ENCODE measurements at regions not wholly inside any gene's neighbourhood (a gene's known extent, or its start where the extent isn't known, plus 50 kb on each side); places are given as distances from the start of the nearest gene placed in this dataset.

DNA sequence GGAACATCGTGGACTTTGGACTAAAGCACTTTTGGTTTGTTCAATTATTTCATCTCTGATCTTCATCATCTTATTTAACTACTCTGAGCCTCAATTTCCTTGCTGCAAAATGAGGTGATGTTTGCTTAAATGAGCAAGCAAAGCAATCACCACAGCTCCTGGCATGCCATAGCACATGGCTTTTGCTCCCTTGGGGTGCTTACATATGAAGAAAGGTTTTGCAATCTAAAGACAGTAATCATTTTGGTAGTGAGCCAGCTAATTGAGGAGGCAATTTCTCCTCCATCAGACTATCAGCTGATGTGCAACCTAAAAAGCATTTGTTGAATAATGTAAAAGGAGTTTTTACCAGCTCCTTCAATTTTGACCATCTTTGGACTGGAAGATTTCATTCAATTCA, 68.8 kb upstream of the KCNJ15 start:
- no TSS peak for BruUV-seq (replicated peaks)
- H3K27me3 ChIP-seq (replicated peaks; ENCODE audit: insufficient read depth, low read depth, low read length, poor library complexity), result no peaks in the 10 kb centered on the region
- TF ChIP-seq EZH2 (IDR thresholded peaks at IDR 0.05; ENCODE audit: borderline replicate concordance, low read depth, low read length, poor library complexity, severe bottlenecking), result no peak
- TF ChIP-seq, protein P1, sequence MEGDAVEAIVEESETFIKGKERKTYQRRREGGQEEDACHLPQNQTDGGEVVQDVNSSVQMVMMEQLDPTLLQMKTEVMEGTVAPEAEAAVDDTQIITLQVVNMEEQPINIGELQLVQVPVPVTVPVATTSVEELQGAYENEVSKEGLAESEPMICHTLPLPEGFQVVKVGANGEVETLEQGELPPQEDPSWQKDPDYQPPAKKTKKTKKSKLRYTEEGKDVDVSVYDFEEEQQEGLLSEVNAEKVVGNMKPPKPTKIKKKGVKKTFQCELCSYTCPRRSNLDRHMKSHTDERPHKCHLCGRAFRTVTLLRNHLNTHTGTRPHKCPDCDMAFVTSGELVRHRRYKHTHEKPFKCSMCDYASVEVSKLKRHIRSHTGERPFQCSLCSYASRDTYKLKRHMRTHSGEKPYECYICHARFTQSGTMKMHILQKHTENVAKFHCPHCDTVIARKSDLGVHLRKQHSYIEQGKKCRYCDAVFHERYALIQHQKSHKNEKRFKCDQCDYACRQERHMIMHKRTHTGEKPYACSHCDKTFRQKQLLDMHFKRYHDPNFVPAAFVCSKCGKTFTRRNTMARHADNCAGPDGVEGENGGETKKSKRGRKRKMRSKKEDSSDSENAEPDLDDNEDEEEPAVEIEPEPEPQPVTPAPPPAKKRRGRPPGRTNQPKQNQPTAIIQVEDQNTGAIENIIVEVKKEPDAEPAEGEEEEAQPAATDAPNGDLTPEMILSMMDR (conservative IDR thresholded peaks at IDR 0.05; ENCODE audit: low read depth, low read length), result no peak
- POLR2A ChIA-PET (ENCODE audit: low non-redundant PET), result no interaction called here
- no peaks in the 10 kb centered on the region for H3K36me3 ChIP-seq (ENCODE audit: insufficient read depth, low read length, poor library complexity, severe bottlenecking)
- no peak overlapping the region for H3K4me3 ChIP-seq (ENCODE audit: low read depth, low read length, poor library complexity, severe bottlenecking)
- CTCF ChIA-PET, result no interaction called here
- peaks cover 5% of the 10 kb centered on the region for H3K9me3 ChIP-seq (ENCODE audit: low read depth, low read length, poor library complexity, severe bottlenecking)
- intact Hi-C loops (cut with micrococcal nuclease; ENCODE audit: unreplicated experiment), result no loop called here
- no peak overlapping the region for H3K27ac ChIP-seq (ENCODE audit: low read depth, low read length, poor library complexity, severe bottlenecking)
- no peaks in the 10 kb centered on the region for H3K4me1 ChIP-seq (ENCODE audit: insufficient read depth, low read length, poor library complexity, severe bottlenecking)
- no peak for DNase-seq (ENCODE audit: low spot score)

DNA sequence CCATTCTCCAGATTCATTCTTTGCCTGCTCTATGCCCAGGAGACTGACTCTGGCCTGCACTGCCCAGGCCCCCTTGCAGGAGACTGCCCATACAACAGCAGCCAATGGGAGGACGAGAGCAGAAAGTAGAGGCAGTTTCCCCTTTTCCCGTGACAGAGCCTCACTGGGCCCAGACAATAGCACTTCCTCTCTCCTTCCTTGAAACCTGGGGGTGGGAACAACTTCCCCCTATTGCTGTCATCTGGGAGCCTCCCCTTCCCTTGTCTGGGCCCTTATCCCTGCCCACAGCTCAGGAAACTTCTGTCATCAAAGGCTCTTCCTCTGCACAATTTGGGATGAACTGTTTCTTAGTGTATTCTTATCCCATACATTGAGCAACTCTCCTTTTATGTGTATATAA, 60.8 kb upstream of the KCNJ15 start:
- H3K4me3 ChIP-seq (ENCODE audit: low read depth, low read length, poor library complexity, severe bottlenecking), result no peak overlapping the region
- ChIA-PET CTCF (no interaction called here), POLR2A (ENCODE audit: low non-redundant PET) (no interaction called here)
- no peak overlapping the region for H3K27ac ChIP-seq (ENCODE audit: low read depth, low read length, poor library complexity, severe bottlenecking)
- H3K27me3 ChIP-seq (replicated peaks; ENCODE audit: insufficient read depth, low read depth, low read length, poor library complexity), result no peaks in the 10 kb centered on the region
- no peak for TF ChIP-seq EZH2 (IDR thresholded peaks at IDR 0.05; ENCODE audit: borderline replicate concordance, low read depth, low read length, poor library complexity, severe bottlenecking)
- TF ChIP-seq, protein P1 (conservative IDR thresholded peaks at IDR 0.05; ENCODE audit: low read depth, low read length), result no peak
- no TSS peak for BruUV-seq (replicated peaks)
- intact Hi-C loops (cut with micrococcal nuclease; ENCODE audit: unreplicated experiment), result no loop called here
- H3K36me3 ChIP-seq (ENCODE audit: insufficient read depth, low read length, poor library complexity, severe bottlenecking), result no peaks in the 10 kb centered on the region
- no peaks in the 10 kb centered on the region for H3K4me1 ChIP-seq (ENCODE audit: insufficient read depth, low read length, poor library complexity, severe bottlenecking)
- DNase-seq (ENCODE audit: low spot score), result no peak
- peaks cover 5% of the 10 kb centered on the region for H3K9me3 ChIP-seq (ENCODE audit: low read depth, low read length, poor library complexity, severe bottlenecking)

- Histone ChIP-seq H3K9me3 (ENCODE audit: low read depth, low read length, poor library complexity, severe bottlenecking) (no peaks in the 10 kb centered on the region), H3K27me3 (replicated peaks; ENCODE audit: insufficient read depth, low read depth, low read length, poor library complexity) (peaks cover 4% of the 10 kb centered on the region), H3K4me1 (ENCODE audit: insufficient read depth, low read length, poor library complexity, severe bottlenecking) (no peaks in the 10 kb centered on the region), H3K36me3 (ENCODE audit: insufficient read depth, low read length, poor library complexity, severe bottlenecking) (no peaks in the 10 kb centered on the region), H3K4me3 (ENCODE audit: low read depth, low read length, poor library complexity, severe bottlenecking) (no peak overlapping the region), H3K27ac (ENCODE audit: low read depth, low read length, poor library complexity, severe bottlenecking) (no peak overlapping the region)
- CTCF ChIA-PET, result no interaction called here
- DNase-seq (ENCODE audit: low spot score), result peak; percentile 3
- TF ChIP-seq, protein P1 (conservative IDR thresholded peaks at IDR 0.05; ENCODE audit: low read depth, low read length), result no peak
- no peak for TF ChIP-seq EZH2 (IDR thresholded peaks at IDR 0.05; ENCODE audit: borderline replicate concordance, low read depth, low read length, poor library complexity, severe bottlenecking)
- intact Hi-C loops (cut with micrococcal nuclease; ENCODE audit: unreplicated experiment), result no loop called here
- no TSS peak for BruUV-seq (replicated peaks)
- POLR2A ChIA-PET (ENCODE audit: low non-redundant PET), result no interaction called here
These were observed 54.0 kb upstream of the KCNJ15 start for GRCh38 chr21:38202811-38203210.

All from A673 (cell line).